IMR-90 (cell line): ENCODE measurements at regions not wholly inside any gene's neighbourhood (a gene's known extent, or its start where the extent isn't known, plus 50 kb on each side); places are given as distances from the start of the nearest gene placed in this dataset.

ENCODE experiments used
- ATAC-seq: fragments of 200-7000 bp; cut with Tn5 transposase; 2 replicates; pipeline ENCODE4 v1.9.1; 2020; ENCODE audit warnings: low read depth, mild to moderate bottlenecking, moderate library complexity
- BruUV-seq: library from RNA; stranded (reverse); fragments of 400-500 nt; replicated peaks from 2 replicates; lab custom pipeline; 2021; lab: Mats Ljungman, UMichigan
- CTCF ChIA-PET: fragments of 300-600 bp; formaldehyde crosslinking; extraction: SDS; loops from one replicate; lab custom pipeline; 2021; ENCODE audit warnings: antibody characterized with exemption; lab: Yijun Ruan, JAX
- POLR2A ChIA-PET: fragments of 300-600 bp; sonication (Branson Sonifier 250); formaldehyde crosslinking; loops from one replicate; lab custom pipeline; 2022; ENCODE audit warnings: antibody characterized with exemption; ENCODE audit not compliant: unreplicated experiment; lab: Charles Lee
- DNase-seq: peaks from one replicate; pipeline ENCODE4 v3.0.0; 2013
- H2AFZ ChIP-seq: replicated peaks from 2 replicates; pipeline ENCODE3; 2013; ENCODE audit warnings: low read length, mild to moderate bottlenecking; ENCODE audit not compliant: poor library complexity
- H2AK5ac ChIP-seq: 2 replicates; pipeline ENCODE4 v1.6.1; 2013; ENCODE audit warnings: low read depth, low read length, inconsistent platforms
- H2AK9ac ChIP-seq: replicated peaks from 2 replicates; pipeline ENCODE3; 2013; ENCODE audit warnings: mild to moderate bottlenecking, low read depth, low read length, moderate library complexity; ENCODE audit not compliant: poor library complexity
- H2BK120ac ChIP-seq: 2 replicates; pipeline ENCODE4 v1.6.1; 2013; ENCODE audit warnings: low read depth, low read length, inconsistent platforms
- H2BK15ac ChIP-seq: 3 replicates; pipeline ENCODE4 v1.6.1; 2013; ENCODE audit warnings: low read depth, low read length, inconsistent platforms
- H2BK20ac ChIP-seq: 2 replicates; pipeline ENCODE4 v1.6.1; 2013; ENCODE audit warnings: low read depth, mild to moderate bottlenecking, inconsistent platforms, low read length, moderate library complexity
- H2BK5ac ChIP-seq: 2 replicates; pipeline ENCODE4 v1.6.1; 2013; ENCODE audit warnings: mild to moderate bottlenecking, low read depth, low read length, inconsistent platforms; ENCODE audit not compliant: poor library complexity, severe bottlenecking
- H3K14ac ChIP-seq: replicated peaks from 2 replicates; pipeline ENCODE4 v1.6.1; 2013; ENCODE audit warnings: low read depth, low read length, inconsistent platforms
- H3K18ac ChIP-seq: 2 replicates; pipeline ENCODE4 v1.6.1; 2013; ENCODE audit warnings: low read depth, low read length, control low read depth
- H3K23ac ChIP-seq: 2 replicates; pipeline ENCODE4 v1.6.1; 2013; ENCODE audit warnings: low read depth, low read length, inconsistent platforms
- H3K27ac ChIP-seq: 2 replicates; pipeline ENCODE4 v1.5.1; 2013; ENCODE audit warnings: mild to moderate bottlenecking, control low read depth, low read length; ENCODE audit not compliant: insufficient read depth
- H3K27me3 ChIP-seq: 2 replicates; pipeline ENCODE4 v1.6.1; 2013; ENCODE audit warnings: low read length; ENCODE audit not compliant: control insufficient read depth, insufficient read depth
- H3K36me3 ChIP-seq: 2 replicates; pipeline ENCODE4 v1.6.1; 2013; ENCODE audit warnings: low read length, mixed read lengths; ENCODE audit not compliant: control insufficient read depth, insufficient read depth
- H3K4ac ChIP-seq: 2 replicates; pipeline ENCODE4 v1.6.1; 2013; ENCODE audit warnings: low read depth, low read length, inconsistent platforms
- H3K4me1 ChIP-seq: 2 replicates; pipeline ENCODE4 v1.6.1; 2013; ENCODE audit warnings: low read length, mixed read lengths; ENCODE audit not compliant: control insufficient read depth, insufficient read depth
- H3K4me2 ChIP-seq: 2 replicates; pipeline ENCODE4 v1.6.1; 2013; ENCODE audit warnings: low read depth, mild to moderate bottlenecking, control low read depth, low read length, moderate library complexity
- H3K4me3 ChIP-seq: 2 replicates; pipeline ENCODE4 v1.5.1; 2013; ENCODE audit warnings: low read depth, mild to moderate bottlenecking, control low read depth, low read length, moderate library complexity; ENCODE audit not compliant: insufficient read depth
- H3K56ac ChIP-seq: 2 replicates; pipeline ENCODE4 v1.6.1; 2013; ENCODE audit warnings: low read length, inconsistent platforms; ENCODE audit not compliant: insufficient read depth; ENCODE audit errors: extremely low read depth
- H3K79me1 ChIP-seq, 2 experiments: 2 replicates each; pipeline ENCODE4 v1.6.1; 2013; ENCODE audit warnings: low read length in 2 of 2, inconsistent platforms in 1 of 2, low read depth in 1 of 2
- H3K9ac ChIP-seq: 2 replicates; pipeline ENCODE4 v1.6.1; 2013; ENCODE audit warnings: low read depth, low read length, control low read depth
- H3K9me1 ChIP-seq: 2 replicates; pipeline ENCODE4 v1.6.1; 2013; ENCODE audit warnings: low read length, inconsistent platforms; ENCODE audit not compliant: insufficient read depth
- H3K9me3 ChIP-seq: 2 replicates; pipeline ENCODE4 v1.6.1; 2013; ENCODE audit warnings: low read length; ENCODE audit not compliant: control insufficient read depth, insufficient read depth
- H4K20me1 ChIP-seq: 2 replicates; pipeline ENCODE4 v1.6.1; 2013; ENCODE audit warnings: low read length, inconsistent platforms; ENCODE audit not compliant: insufficient read depth
- H4K5ac ChIP-seq: 2 replicates; pipeline ENCODE4 v1.6.1; 2013; ENCODE audit warnings: mild to moderate bottlenecking, low read depth, low read length, control low read depth
- H4K8ac ChIP-seq, 2 experiments: 2 replicates each; pipeline ENCODE4 v1.6.1; 2013; ENCODE audit warnings: low read depth in 2 of 2, low read length in 2 of 2, control low read depth in 1 of 2, inconsistent platforms in 1 of 2
- H4K91ac ChIP-seq: 2 replicates; pipeline ENCODE4 v1.6.1; 2013; ENCODE audit warnings: low read depth, low read length, inconsistent platforms; ENCODE audit not compliant: insufficient read depth
- BHLHE40 ChIP-seq: fragments of 150-350 bp; IDR thresholded peaks from 2 replicates; pipeline ENCODE4 v1.6.1; 2016; ENCODE audit warnings: mild to moderate bottlenecking, low read depth, low read length
- CEBPB ChIP-seq: IDR thresholded peaks from 2 replicates; pipeline ENCODE4 v1.6.1; 2012; ENCODE audit warnings: low read depth, low read length, improper control_type of control experiment
- CHD1 ChIP-seq: IDR thresholded peaks from 2 replicates; pipeline ENCODE4 v1.6.1; 2012; ENCODE audit warnings: low read depth, low read length, improper control_type of control experiment
- CTCF ChIP-seq: conservative IDR thresholded peaks from 2 replicates; pipeline ENCODE4 v1.5.1; 2012; ENCODE audit warnings: mild to moderate bottlenecking, low read depth, low read length, improper control_type of control experiment
- ELK1 ChIP-seq: fragments of 150-350 bp; IDR thresholded peaks from 2 replicates; pipeline ENCODE4 v1.6.1; 2016; ENCODE audit warnings: low read depth, mild to moderate bottlenecking, low read length, moderate library complexity, borderline replicate concordance
- FOS ChIP-seq: fragments of 150-350 bp; IDR thresholded peaks from 2 replicates; pipeline ENCODE4 v1.6.1; 2016; ENCODE audit warnings: low read depth, low read length
- MAFK ChIP-seq: IDR thresholded peaks from 2 replicates; pipeline ENCODE4 v1.6.1; 2012; ENCODE audit warnings: low read depth, low read length, improper control_type of control experiment
- MAZ ChIP-seq: IDR thresholded peaks from 2 replicates; pipeline ENCODE4 v1.6.1; 2012; ENCODE audit warnings: low read depth, mild to moderate bottlenecking, low read length, improper control_type of control experiment, moderate library complexity, borderline replicate concordance
- MXI1 ChIP-seq: IDR thresholded peaks from 2 replicates; pipeline ENCODE4 v1.6.1; 2012; ENCODE audit warnings: low read depth, mild to moderate bottlenecking, low read length, moderate library complexity, borderline replicate concordance
- NFE2L2 ChIP-seq: fragments of 150-350 bp; IDR thresholded peaks from 2 replicates; pipeline ENCODE4 v1.6.1; 2016; ENCODE audit warnings: low read depth, mild to moderate bottlenecking, low read length
- POLR2A ChIP-seq: IDR thresholded peaks from 2 replicates; pipeline ENCODE4 v1.6.1; 2012; ENCODE audit warnings: mild to moderate bottlenecking, low read depth, low read length
- RAD21 ChIP-seq: IDR thresholded peaks from 2 replicates; pipeline ENCODE4 v1.6.1; 2012; ENCODE audit warnings: low read length, improper control_type of control experiment
- RCOR1 ChIP-seq: IDR thresholded peaks from 2 replicates; pipeline ENCODE4 v1.6.1; 2012; ENCODE audit warnings: mild to moderate bottlenecking, low read length, improper control_type of control experiment; ENCODE audit not compliant: insufficient replicate concordance
- RFX5 ChIP-seq: IDR thresholded peaks from 2 replicates; pipeline ENCODE4 v1.8.0; 2012; ENCODE audit warnings: low read depth, mild to moderate bottlenecking, low read length, moderate library complexity
- SMC3 ChIP-seq: fragments of 150-350 bp; IDR thresholded peaks from 2 replicates; pipeline ENCODE4 v1.6.1; 2016; ENCODE audit warnings: low read depth, mild to moderate bottlenecking, antibody characterized with exemption, low read length, moderate library complexity
- USF2 ChIP-seq: fragments of 150-350 bp; IDR thresholded peaks from 2 replicates; pipeline ENCODE4 v1.6.1; 2017; ENCODE audit warnings: mild to moderate bottlenecking, antibody characterized with exemption, low read length, low read depth
- WGBS, 2 experiments: methylation state at CpG; one replicate each; pipeline versions ENCODE4 v1.1.5 to v1.1.7; 2013; ENCODE audit warnings: missing lambda C conversion rate in 2 of 2; ENCODE audit not compliant: insufficient read length in 1 of 2; ENCODE audit errors: extremely low coverage in 2 of 2; 5-methylcytosine and 5-hydroxymethylcytosine counted together
- dilution Hi-C: fragments of 300-500 bp; cut with HindIII; formaldehyde crosslinking; loops from one replicate; pipeline ENCODE4 v1.14.3; 2018; ENCODE audit warnings: low sequenced_read_pairs; ENCODE audit not compliant: unreplicated experiment
- in situ Hi-C: fragments of 300-500 bp; cut with MboI; formaldehyde crosslinking; loops from 3 replicates; pipeline ENCODE4 v1.14.3; 2019; ENCODE audit warnings: low sequenced_read_pairs, inconsistent platforms, mixed read lengths
- intact Hi-C: fragments of 100-400 bp; cut with micrococcal nuclease; formaldehyde crosslinking; loops from 2 replicates; pipeline ENCODE4 v1.10.0; 2022

GRCh38 chr17:43312011-43312410, 78.2 kb upstream of the RNU2-1 start:
- Histone ChIP-seq H2AK5ac (no peak overlapping the region), H3K4me2 (no peak overlapping the region), H4K5ac (no peak overlapping the region), H2BK20ac (no peak overlapping the region), H4K20me1 (no peaks in the 10 kb centered on the region), H3K4me1 (no peaks in the 10 kb centered on the region), H3K18ac (no peak overlapping the region), H3K23ac (no peak overlapping the region), H3K56ac (no peak overlapping the region), H3K9me1 (no peaks in the 10 kb centered on the region), H3K14ac (no peak overlapping the region), H3K4ac (no peak overlapping the region), H4K8ac (no peak overlapping the region), H3K27me3 (no peaks in the 10 kb centered on the region), H3K36me3 (no peaks in the 10 kb centered on the region), H2AK9ac (no peak overlapping the region), H2BK15ac (no peak overlapping the region), H3K9ac (no peak overlapping the region), H3K4me3 (no peak overlapping the region), H2BK5ac (no peak overlapping the region), H2BK120ac (no peak overlapping the region), H4K91ac (no peak overlapping the region), H2AFZ (no peak overlapping the region), H3K79me1 (no peaks in the 10 kb centered on the region), H3K9me3 (no peaks in the 10 kb centered on the region), H3K27ac (no peak overlapping the region)
- in situ Hi-C loops (loop anchor here (25.0 kb wide), 3 partner anchors 100 to 625 kb away; partner anchors contain the start of genes CCR10, CNTNAP1, PLEKHH3 and TMEM106A), dilution Hi-C loops (no loop called here), intact Hi-C loops (loop anchor here (10.0 kb wide), 1 partner anchor 317 kb away; the partner anchor contains the start of gene RPL27)
- BruUV-seq, result no TSS peak
- 75% methylated on average over 2 of the region's 5 CpGs; no CpG with 5 or more reads in 1 of the 2 experiments for WGBS, 2 experiments
- TF ChIP-seq MAFK (no peak), SMC3 (no peak), RFX5 (no peak), CHD1 (no peak), FOS (no peak), CEBPB (no peak), MAZ (no peak), CTCF (no peak), RCOR1 (no peak), RAD21 (no peak), NFE2L2 (no peak), BHLHE40 (no peak), MXI1 (no peak), ELK1 (no peak), POLR2A (no peak), USF2 (no peak)
- ATAC-seq (no peak), DNase-seq (no peak)
- ChIA-PET CTCF (no interaction called here), POLR2A (interaction anchor here (0.6 kb wide), 1 partner anchor 64 kb away, joined by 3 read pairs; no protein-coding TSS in a partner anchor)
